ENCODE measurements at regions not wholly inside any gene's neighbourhood (a gene's known extent, or its start where the extent isn't known, plus 50 kb on each side); places are given as distances from the start of the nearest gene placed in this dataset.

DNA sequence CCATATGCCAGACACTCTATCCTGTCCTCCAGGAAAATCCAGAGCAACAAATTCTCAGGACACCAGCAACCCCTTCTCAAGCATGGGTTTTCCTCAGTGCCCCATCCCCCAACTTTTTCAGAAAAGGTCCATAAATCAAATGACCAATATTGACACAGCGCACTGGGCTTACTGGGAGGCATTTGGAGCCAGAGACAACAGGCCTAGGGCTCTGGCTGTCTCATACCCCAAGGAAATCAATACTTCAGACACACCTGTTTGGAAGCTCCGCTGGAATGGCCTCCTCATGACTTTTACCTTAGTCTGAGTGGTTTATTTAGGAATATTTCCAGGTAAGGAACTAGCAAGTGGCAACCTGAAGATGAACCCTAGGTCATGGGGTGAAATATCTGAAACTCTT, 66.9 kb upstream of the TNR start (continued):
- TF ChIP-seq, protein P1, sequence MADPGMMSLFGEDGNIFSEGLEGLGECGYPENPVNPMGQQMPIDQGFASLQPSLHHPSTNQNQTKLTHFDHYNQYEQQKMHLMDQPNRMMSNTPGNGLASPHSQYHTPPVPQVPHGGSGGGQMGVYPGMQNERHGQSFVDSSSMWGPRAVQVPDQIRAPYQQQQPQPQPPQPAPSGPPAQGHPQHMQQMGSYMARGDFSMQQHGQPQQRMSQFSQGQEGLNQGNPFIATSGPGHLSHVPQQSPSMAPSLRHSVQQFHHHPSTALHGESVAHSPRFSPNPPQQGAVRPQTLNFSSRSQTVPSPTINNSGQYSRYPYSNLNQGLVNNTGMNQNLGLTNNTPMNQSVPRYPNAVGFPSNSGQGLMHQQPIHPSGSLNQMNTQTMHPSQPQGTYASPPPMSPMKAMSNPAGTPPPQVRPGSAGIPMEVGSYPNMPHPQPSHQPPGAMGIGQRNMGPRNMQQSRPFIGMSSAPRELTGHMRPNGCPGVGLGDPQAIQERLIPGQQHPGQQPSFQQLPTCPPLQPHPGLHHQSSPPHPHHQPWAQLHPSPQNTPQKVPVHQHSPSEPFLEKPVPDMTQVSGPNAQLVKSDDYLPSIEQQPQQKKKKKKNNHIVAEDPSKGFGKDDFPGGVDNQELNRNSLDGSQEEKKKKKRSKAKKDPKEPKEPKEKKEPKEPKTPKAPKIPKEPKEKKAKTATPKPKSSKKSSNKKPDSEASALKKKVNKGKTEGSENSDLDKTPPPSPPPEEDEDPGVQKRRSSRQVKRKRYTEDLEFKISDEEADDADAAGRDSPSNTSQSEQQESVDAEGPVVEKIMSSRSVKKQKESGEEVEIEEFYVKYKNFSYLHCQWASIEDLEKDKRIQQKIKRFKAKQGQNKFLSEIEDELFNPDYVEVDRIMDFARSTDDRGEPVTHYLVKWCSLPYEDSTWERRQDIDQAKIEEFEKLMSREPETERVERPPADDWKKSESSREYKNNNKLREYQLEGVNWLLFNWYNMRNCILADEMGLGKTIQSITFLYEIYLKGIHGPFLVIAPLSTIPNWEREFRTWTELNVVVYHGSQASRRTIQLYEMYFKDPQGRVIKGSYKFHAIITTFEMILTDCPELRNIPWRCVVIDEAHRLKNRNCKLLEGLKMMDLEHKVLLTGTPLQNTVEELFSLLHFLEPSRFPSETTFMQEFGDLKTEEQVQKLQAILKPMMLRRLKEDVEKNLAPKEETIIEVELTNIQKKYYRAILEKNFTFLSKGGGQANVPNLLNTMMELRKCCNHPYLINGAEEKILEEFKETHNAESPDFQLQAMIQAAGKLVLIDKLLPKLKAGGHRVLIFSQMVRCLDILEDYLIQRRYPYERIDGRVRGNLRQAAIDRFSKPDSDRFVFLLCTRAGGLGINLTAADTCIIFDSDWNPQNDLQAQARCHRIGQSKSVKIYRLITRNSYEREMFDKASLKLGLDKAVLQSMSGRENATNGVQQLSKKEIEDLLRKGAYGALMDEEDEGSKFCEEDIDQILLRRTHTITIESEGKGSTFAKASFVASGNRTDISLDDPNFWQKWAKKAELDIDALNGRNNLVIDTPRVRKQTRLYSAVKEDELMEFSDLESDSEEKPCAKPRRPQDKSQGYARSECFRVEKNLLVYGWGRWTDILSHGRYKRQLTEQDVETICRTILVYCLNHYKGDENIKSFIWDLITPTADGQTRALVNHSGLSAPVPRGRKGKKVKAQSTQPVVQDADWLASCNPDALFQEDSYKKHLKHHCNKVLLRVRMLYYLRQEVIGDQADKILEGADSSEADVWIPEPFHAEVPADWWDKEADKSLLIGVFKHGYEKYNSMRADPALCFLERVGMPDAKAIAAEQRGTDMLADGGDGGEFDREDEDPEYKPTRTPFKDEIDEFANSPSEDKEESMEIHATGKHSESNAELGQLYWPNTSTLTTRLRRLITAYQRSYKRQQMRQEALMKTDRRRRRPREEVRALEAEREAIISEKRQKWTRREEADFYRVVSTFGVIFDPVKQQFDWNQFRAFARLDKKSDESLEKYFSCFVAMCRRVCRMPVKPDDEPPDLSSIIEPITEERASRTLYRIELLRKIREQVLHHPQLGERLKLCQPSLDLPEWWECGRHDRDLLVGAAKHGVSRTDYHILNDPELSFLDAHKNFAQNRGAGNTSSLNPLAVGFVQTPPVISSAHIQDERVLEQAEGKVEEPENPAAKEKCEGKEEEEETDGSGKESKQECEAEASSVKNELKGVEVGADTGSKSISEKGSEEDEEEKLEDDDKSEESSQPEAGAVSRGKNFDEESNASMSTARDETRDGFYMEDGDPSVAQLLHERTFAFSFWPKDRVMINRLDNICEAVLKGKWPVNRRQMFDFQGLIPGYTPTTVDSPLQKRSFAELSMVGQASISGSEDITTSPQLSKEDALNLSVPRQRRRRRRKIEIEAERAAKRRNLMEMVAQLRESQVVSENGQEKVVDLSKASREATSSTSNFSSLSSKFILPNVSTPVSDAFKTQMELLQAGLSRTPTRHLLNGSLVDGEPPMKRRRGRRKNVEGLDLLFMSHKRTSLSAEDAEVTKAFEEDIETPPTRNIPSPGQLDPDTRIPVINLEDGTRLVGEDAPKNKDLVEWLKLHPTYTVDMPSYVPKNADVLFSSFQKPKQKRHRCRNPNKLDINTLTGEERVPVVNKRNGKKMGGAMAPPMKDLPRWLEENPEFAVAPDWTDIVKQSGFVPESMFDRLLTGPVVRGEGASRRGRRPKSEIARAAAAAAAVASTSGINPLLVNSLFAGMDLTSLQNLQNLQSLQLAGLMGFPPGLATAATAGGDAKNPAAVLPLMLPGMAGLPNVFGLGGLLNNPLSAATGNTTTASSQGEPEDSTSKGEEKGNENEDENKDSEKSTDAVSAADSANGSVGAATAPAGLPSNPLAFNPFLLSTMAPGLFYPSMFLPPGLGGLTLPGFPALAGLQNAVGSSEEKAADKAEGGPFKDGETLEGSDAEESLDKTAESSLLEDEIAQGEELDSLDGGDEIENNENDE (IDR thresholded peaks at IDR 0.05; ENCODE audit: insufficient replicate concordance, low read length): no peak
- TF ChIP-seq RXRA (IDR thresholded peaks at IDR 0.05; ENCODE audit: insufficient read depth, low read depth, low read length) (no peak), TEAD4 (IDR thresholded peaks at IDR 0.05; ENCODE audit: low read depth, low read length) (no peak), CHD2 (IDR thresholded peaks at IDR 0.05; ENCODE audit: low read length) (no peak), FOSL1 (IDR thresholded peaks at IDR 0.05; ENCODE audit: insufficient read depth, low read depth, low read length) (no peak), EZH2 (IDR thresholded peaks at IDR 0.05; ENCODE audit: low read depth, low read length, severe bottlenecking) (no peak), SAP30 (IDR thresholded peaks at IDR 0.05; ENCODE audit: insufficient read depth, insufficient replicate concordance, low read length) (no peak), RFX5 (IDR thresholded peaks at IDR 0.05; ENCODE audit: borderline replicate concordance, low read depth, low read length) (no peak), CEBPB (IDR thresholded peaks at IDR 0.05; ENCODE audit: low read depth, low read length) (no peak), JUND (IDR thresholded peaks at IDR 0.05; ENCODE audit: low read length) (no peak)
